ENCODE measurements at regions not wholly inside any gene's neighbourhood (a gene's known extent, or its start where the extent isn't known, plus 50 kb on each side); places are given as distances from the start of the nearest gene placed in this dataset.
"Not testable (repeated sequence)": the region's sequence is repeated elsewhere in the genome, so short reads cannot be mapped to it uniquely, and the experiment has no call there.

- no peak for DNase-seq
- TF ChIP-seq CTCF (IDR thresholded peaks at IDR 0.05) (no peak), EP300 (IDR thresholded peaks at IDR 0.05; ENCODE audit: low read depth) (no peak), POLR2A (IDR thresholded peaks at IDR 0.05) (no peak), POLR2AphosphoS5 (IDR thresholded peaks at IDR 0.05) (no peak)
- intact Hi-C loops (cut with DNase I; ENCODE audit: low total_unique reads), result no loop called here
- H3K36me3 ChIP-seq, result no peaks in the 10 kb centered on the region
- H3K27me3 ChIP-seq, result no peaks in the 10 kb centered on the region
- in situ Hi-C loops (cut with MboI; ENCODE audit: low pct_ligation_motif_present in 1 of 4, low pct_unique_long_range_greater_than_20kb in 1 of 4, low sequenced_read_pairs in 3 of 4), result no loop called here
- whole genome bisulfite sequencing, 2 donors (ENCODE audit: low coverage in 1 of 2), result 93 to 95% methylated on average over 8 to 10 of the region's 10 CpGs
- H3K27ac ChIP-seq, result no peak overlapping the region
- H3K4me1 ChIP-seq, result no peaks in the 10 kb centered on the region
- H3K9me3 ChIP-seq, result no peaks in the 10 kb centered on the region
- H3K4me3 ChIP-seq, result no peak overlapping the region
Measured at GRCh38 chr13:110045202-110045601, 258.8 kb upstream of the IRS2 start.

GRCh38 chr13:110044551-110045111 is 258.2 kb upstream of the IRS2 start:
- DNase-seq, result no peak
- intact Hi-C loops (cut with DNase I; ENCODE audit: low total_unique reads), result no loop called here
- in situ Hi-C loops (cut with MboI; ENCODE audit: low pct_ligation_motif_present in 1 of 4, low pct_unique_long_range_greater_than_20kb in 1 of 4, low sequenced_read_pairs in 3 of 4), result no loop called here

GRCh38 chr13:110042253-110042950 is 256.0 kb upstream of the IRS2 start:
- no peak for TF ChIP-seq CTCF (IDR thresholded peaks at IDR 0.05)
- TF ChIP-seq POLR2AphosphoS5 (IDR thresholded peaks at IDR 0.05), result no peak
- TF ChIP-seq POLR2A (IDR thresholded peaks at IDR 0.05), result no peak
- TF ChIP-seq EP300 (IDR thresholded peaks at IDR 0.05; ENCODE audit: low read depth), result no peak
- intact Hi-C loops (cut with DNase I; ENCODE audit: low total_unique reads) (no loop called here), in situ Hi-C loops (cut with MboI; ENCODE audit: low pct_ligation_motif_present in 1 of 4, low pct_unique_long_range_greater_than_20kb in 1 of 4, low sequenced_read_pairs in 3 of 4) (no loop called here)
- no peaks in the 10 kb centered on the region for H3K4me1 ChIP-seq
- H3K27ac ChIP-seq, result no peak overlapping the region
- no peaks in the 10 kb centered on the region for H3K27me3 ChIP-seq
- no peak overlapping the region for H3K4me3 ChIP-seq
- H3K9me3 ChIP-seq, result no peaks in the 10 kb centered on the region
- H3K36me3 ChIP-seq, result no peaks in the 10 kb centered on the region
- no peak for DNase-seq
- 48 to 71% methylated on average over 5 to 14 of the region's 14 CpGs for WGBS, 2 donors (ENCODE audit: low coverage in 1 of 2)

More at GRCh38 chr13:110044551-110045111, 258.2 kb upstream of the IRS2 start:
- H3K4me3 ChIP-seq, result no peak overlapping the region
- no peaks in the 10 kb centered on the region for H3K4me1 ChIP-seq
- no peak overlapping the region for H3K27ac ChIP-seq
- WGBS, 2 donors (ENCODE audit: low coverage in 1 of 2), result 51 to 69% methylated on average over 5 to 15 of the region's 15 CpGs
- H3K27me3 ChIP-seq, result no peaks in the 10 kb centered on the region
- no peaks in the 10 kb centered on the region for H3K9me3 ChIP-seq
- H3K36me3 ChIP-seq, result no peaks in the 10 kb centered on the region
- no peak for TF ChIP-seq EP300 (IDR thresholded peaks at IDR 0.05; ENCODE audit: low read depth)
- TF ChIP-seq POLR2A (IDR thresholded peaks at IDR 0.05), result no peak
- TF ChIP-seq POLR2AphosphoS5 (IDR thresholded peaks at IDR 0.05), result no peak

GRCh38 chr13:110041638-110042037 is 255.3 kb upstream of the IRS2 start:
- H3K4me3 ChIP-seq; H3K9me3 ChIP-seq; H3K27ac ChIP-seq; intact Hi-C loops (cut with DNase I; ENCODE audit: low total_unique reads); DNase-seq; H3K27me3 ChIP-seq; H3K4me1 ChIP-seq; in situ Hi-C loops (cut with MboI; ENCODE audit: low pct_ligation_motif_present in 1 of 4, low pct_unique_long_range_greater_than_20kb in 1 of 4, low sequenced_read_pairs in 3 of 4); H3K36me3 ChIP-seq: not testable (repeated sequence)
- 84% methylated on average over 3 of the region's 4 CpGs; no CpG with 5 or more reads in 1 of the 2 donors for WGBS, 2 donors (ENCODE audit: low coverage in 1 of 2)

GRCh38 chr13:110037925-110038573 is 251.7 kb upstream of the IRS2 start:
- TF ChIP-seq POLR2AphosphoS5 (IDR thresholded peaks at IDR 0.05) (no peak), POLR2A (IDR thresholded peaks at IDR 0.05) (no peak), EP300 (IDR thresholded peaks at IDR 0.05; ENCODE audit: low read depth) (no peak), CTCF (IDR thresholded peaks at IDR 0.05) (no peak)
- no peaks in the 10 kb centered on the region for H3K27me3 ChIP-seq
- in situ Hi-C loops (cut with MboI; ENCODE audit: low pct_ligation_motif_present in 1 of 4, low pct_unique_long_range_greater_than_20kb in 1 of 4, low sequenced_read_pairs in 3 of 4), result no loop called here
- no peak for DNase-seq
- H3K4me1 ChIP-seq, result no peaks in the 10 kb centered on the region
- no peak overlapping the region for H3K27ac ChIP-seq
- no peaks in the 10 kb centered on the region for H3K9me3 ChIP-seq
- no peak overlapping the region for H3K4me3 ChIP-seq
- H3K36me3 ChIP-seq, result no peaks in the 10 kb centered on the region
- intact Hi-C loops (cut with DNase I; ENCODE audit: low total_unique reads), result no loop called here
- WGBS, 2 donors (ENCODE audit: low coverage in 1 of 2), result 60 to 83% methylated on average over 1 to 2 of the region's 2 CpGs

Measured in transverse colon (tissue), 4 donors.